ENCODE measurements at regions not wholly inside any gene's neighbourhood (a gene's known extent, or its start where the extent isn't known, plus 50 kb on each side); places are given as distances from the start of the nearest gene placed in this dataset.
A peak's percentile ranks its signal among the peaks of the same experiment; 100 is the strongest.

DNA sequence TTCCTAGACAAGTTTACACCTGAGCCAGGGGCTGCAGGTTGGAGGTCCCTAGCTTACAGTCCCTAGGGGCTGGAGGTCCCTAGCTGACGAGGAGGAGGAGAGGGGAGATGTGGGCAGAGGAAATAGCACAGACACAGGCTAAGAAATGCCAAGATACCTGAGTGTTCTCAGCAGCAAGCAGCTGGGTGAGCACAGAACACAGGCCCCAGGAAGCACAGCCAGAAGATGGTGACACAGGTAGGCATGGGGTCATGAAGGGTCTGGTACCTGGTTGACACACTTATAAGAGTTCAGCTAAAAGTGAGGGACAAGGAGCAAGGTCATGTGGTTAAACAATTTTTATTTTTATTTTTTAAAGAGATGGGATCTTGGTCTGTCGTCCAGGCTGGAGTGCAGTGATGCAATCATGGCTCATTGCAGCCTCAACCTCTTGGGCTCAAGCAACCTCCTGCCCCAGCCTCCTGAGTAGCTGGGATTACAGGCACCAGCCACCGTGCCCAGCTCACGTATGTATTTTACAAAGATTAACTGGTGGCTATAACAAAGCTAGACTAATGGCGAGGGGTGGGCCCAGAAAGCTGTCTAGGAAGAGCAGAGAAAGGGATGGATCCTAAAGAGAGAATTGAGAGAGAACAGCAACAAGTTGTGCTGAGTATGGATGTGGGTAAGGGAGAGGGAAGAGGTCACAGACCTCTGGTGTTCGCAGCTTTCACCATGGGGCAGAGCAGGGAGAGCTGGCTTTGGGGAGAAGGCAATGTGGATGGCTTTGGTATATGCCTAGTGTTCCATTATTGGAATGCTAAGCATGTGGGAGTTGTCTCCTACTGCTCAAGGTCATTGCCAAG is 140.3 kb upstream of the KLF14 start:
- peak overlapping the region; percentile 79 to 100 (median 83) for H3K27ac ChIP-seq

GRCh38 chr7:130875265-130875741 is 141.3 kb upstream of the KLF14 start:
- H3K4me3 ChIP-seq (replicated peaks in 1 of 3): no peak overlapping the region
- H3K27me3 ChIP-seq: no peaks in the 10 kb centered on the region
- peaks cover 38 to 47% of the 10 kb centered on the region in 2 donors for H3K4me1 ChIP-seq
- peak; percentile 82 to 86 for DNase-seq
- H3K27ac ChIP-seq: peak overlapping the region; percentile 79 to 100 (median 83)
- TF ChIP-seq POLR2A (IDR thresholded peaks at IDR 0.05): no peak
- peak; percentile 90 to 99 (median 96) for TF ChIP-seq CTCF (IDR thresholded peaks at IDR 0.05)
- 24 to 26% methylated on average over 6 of the region's 6 CpGs for WGBS, 2 donors
- no peaks in the 10 kb centered on the region for H3K9me3 ChIP-seq
- H3K36me3 ChIP-seq: peaks cover 10 to 32% of the 10 kb centered on the region in 2 donors
- intact Hi-C loops (cut with DNase I): no loop called here

More for the DNA sequence above, 140.3 kb upstream of the KLF14 start:
- WGBS, 2 donors: 92 to 95% methylated on average over 6 of the region's 6 CpGs
- Histone ChIP-seq H3K36me3 (peaks cover 10 to 35% of the 10 kb centered on the region in 2 donors), H3K27me3 (no peaks in the 10 kb centered on the region), H3K4me3 (replicated peaks in 1 of 3) (no peak overlapping the region), H3K9me3 (no peaks in the 10 kb centered on the region), H3K4me1 (peaks cover 29 to 36% of the 10 kb centered on the region in 2 donors)
- no peak for DNase-seq
- intact Hi-C loops (cut with DNase I): no loop called here
- TF ChIP-seq POLR2A (IDR thresholded peaks at IDR 0.05) (no peak), CTCF (IDR thresholded peaks at IDR 0.05) (no peak)

DNA sequence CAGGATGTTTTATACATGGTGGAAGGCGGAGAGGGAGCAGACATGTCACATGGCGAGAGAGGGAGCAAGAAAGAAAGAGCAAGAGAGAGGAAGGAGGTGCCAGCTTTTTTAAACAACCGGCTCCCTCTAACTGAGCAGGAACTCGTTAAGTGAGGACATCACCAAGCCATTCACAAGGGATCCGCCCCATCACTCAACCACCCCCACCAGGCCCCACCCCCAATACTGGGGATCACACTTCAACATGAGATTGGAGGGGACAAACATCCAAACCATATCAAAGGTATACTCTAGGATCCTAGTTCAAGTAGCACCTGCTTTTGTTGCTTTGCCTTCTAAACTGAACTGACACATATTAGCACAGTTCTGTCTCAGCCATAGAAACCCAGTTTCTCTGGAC is 141.9 kb upstream of the KLF14 start:
- Histone ChIP-seq H3K9me3 (no peaks in the 10 kb centered on the region), H3K27me3 (no peaks in the 10 kb centered on the region), H3K36me3 (peaks cover 10 to 28% of the 10 kb centered on the region in 2 donors), H3K4me3 (replicated peaks in 1 of 3) (no peak overlapping the region), H3K4me1 (peaks cover 44 to 53% of the 10 kb centered on the region in 2 donors), H3K27ac (peak overlapping the region; percentile 79 to 100 (median 83))
- 82 to 90% methylated on average over 5 of the region's 5 CpGs for WGBS, 2 donors
- intact Hi-C loops (cut with DNase I): no loop called here
- DNase-seq: peak in 1 of 2 donors; percentile 19
- TF ChIP-seq CTCF (IDR thresholded peaks at IDR 0.05) (no peak), POLR2A (IDR thresholded peaks at IDR 0.05) (no peak)

- peaks cover 11 to 20% of the 10 kb centered on the region in 2 donors for H3K36me3 ChIP-seq
- H3K27ac ChIP-seq: peak overlapping the region; percentile 79 to 100 (median 100)
- intact Hi-C loops (cut with DNase I): no loop called here
- no peak for DNase-seq
- TF ChIP-seq POLR2A (IDR thresholded peaks at IDR 0.05) (no peak), CTCF (IDR thresholded peaks at IDR 0.05) (no peak)
- H3K4me3 ChIP-seq (replicated peaks in 1 of 3): no peak overlapping the region
- no peaks in the 10 kb centered on the region for H3K27me3 ChIP-seq
- 96% methylated on average over 10 of the region's 10 CpGs for WGBS, 2 donors
- no peaks in the 10 kb centered on the region for H3K9me3 ChIP-seq
- peaks cover 59 to 68% of the 10 kb centered on the region in 2 donors for H3K4me1 ChIP-seq
Measured at GRCh38 chr7:130877236-130877990, 143.4 kb upstream of the KLF14 start.
